ENCODE measurements at regions not wholly inside any gene's neighbourhood (a gene's known extent, or its start where the extent isn't known, plus 50 kb on each side); places are given as distances from the start of the nearest gene placed in this dataset.
"Not testable (repeated sequence)": the region's sequence is repeated elsewhere in the genome, so short reads cannot be mapped to it uniquely, and the experiment has no call there.

GRCh38 chr10:130715686-130716670, 579.8 kb downstream of the GLRX3 start:
- dilution Hi-C loops (cut with MboI; ENCODE audit: extremely low pct_ligation_motif_present, low sequenced_read_pairs): no loop called here
- Histone ChIP-seq H3K27ac (ENCODE audit: control insufficient read depth, insufficient read depth, low read length) (no peak overlapping the region), H3K9me3 (ENCODE audit: control insufficient read depth, low read depth, low read length) (peaks cover 12% of the 10 kb centered on the region), H3K9ac (ENCODE audit: control insufficient read depth, extremely low read depth, insufficient read depth, low read length) (no peak overlapping the region), H3K4me2 (ENCODE audit: control insufficient read depth, extremely low read depth, insufficient read depth, low read depth, low read length) (no peak overlapping the region), H2AFZ (ENCODE audit: control insufficient read depth, low read length) (no peak overlapping the region), H3K27me3 (ENCODE audit: control insufficient read depth, extremely low read depth, insufficient read depth, low read length) (no peaks in the 10 kb centered on the region), H3K9me1 (ENCODE audit: control insufficient read depth, extremely low read depth, insufficient read depth, low read length) (no peaks in the 10 kb centered on the region), H4K20me1 (ENCODE audit: control insufficient read depth, extremely low read depth, insufficient read depth, low read length) (no peaks in the 10 kb centered on the region), H3K4me1 (ENCODE audit: control insufficient read depth, extremely low read depth, insufficient read depth, low read length) (no peaks in the 10 kb centered on the region), H3K79me2 (ENCODE audit: control insufficient read depth, insufficient read depth, low read length) (no peaks in the 10 kb centered on the region), H3K36me3 (ENCODE audit: control insufficient read depth in 2 of 2, extremely low read depth in 1 of 2, insufficient read depth in 2 of 2, low read length in 2 of 2) (no peaks in the 10 kb centered on the region), H3K4me3 (ENCODE audit: control insufficient read depth in 2 of 3, extremely low read depth in 1 of 3, insufficient read depth in 2 of 3, low read depth in 1 of 3, low read length in 3 of 3) (no peak overlapping the region)
- no peak for FAIRE-seq
- DNase-seq (ENCODE audit: low read depth, low spot score): no peak
- TF ChIP-seq CTCF (optimal IDR thresholded peaks at IDR 0.05 in 1 of 3, IDR thresholded peaks at IDR 0.05 in 1 of 3, conservative IDR thresholded peaks at IDR 0.05 in 1 of 3; ENCODE audit: extremely low read depth in 1 of 3, insufficient read depth in 2 of 3, low read length in 3 of 3): no peak
- no peak for TF ChIP-seq EZH2 (IDR thresholded peaks at IDR 0.05; ENCODE audit: low read length)

GRCh38 chr10:130717083-130717482, 580.9 kb downstream of the GLRX3 start:
- Histone ChIP-seq H3K9me1 (ENCODE audit: control insufficient read depth, extremely low read depth, insufficient read depth, low read length) (no peaks in the 10 kb centered on the region), H3K9me3 (ENCODE audit: control insufficient read depth, low read depth, low read length) (peaks cover 12% of the 10 kb centered on the region), H3K27ac (ENCODE audit: control insufficient read depth, insufficient read depth, low read length) (no peak overlapping the region), H3K36me3 (ENCODE audit: control insufficient read depth in 2 of 2, extremely low read depth in 1 of 2, insufficient read depth in 2 of 2, low read length in 2 of 2) (no peaks in the 10 kb centered on the region), H3K27me3 (ENCODE audit: control insufficient read depth, extremely low read depth, insufficient read depth, low read length) (no peaks in the 10 kb centered on the region), H3K4me2 (ENCODE audit: control insufficient read depth, extremely low read depth, insufficient read depth, low read depth, low read length) (no peak overlapping the region), H2AFZ (ENCODE audit: control insufficient read depth, low read length) (no peak overlapping the region), H3K9ac (ENCODE audit: control insufficient read depth, extremely low read depth, insufficient read depth, low read length) (no peak overlapping the region), H3K4me1 (ENCODE audit: control insufficient read depth, extremely low read depth, insufficient read depth, low read length) (no peaks in the 10 kb centered on the region), H3K4me3 (ENCODE audit: control insufficient read depth in 2 of 3, extremely low read depth in 1 of 3, insufficient read depth in 2 of 3, low read depth in 1 of 3, low read length in 3 of 3) (no peak overlapping the region), H4K20me1 (ENCODE audit: control insufficient read depth, extremely low read depth, insufficient read depth, low read length) (no peaks in the 10 kb centered on the region), H3K79me2 (ENCODE audit: control insufficient read depth, insufficient read depth, low read length) (no peaks in the 10 kb centered on the region)
- TF ChIP-seq EZH2 (IDR thresholded peaks at IDR 0.05; ENCODE audit: low read length): no peak
- no peak for TF ChIP-seq CTCF (optimal IDR thresholded peaks at IDR 0.05 in 1 of 3, IDR thresholded peaks at IDR 0.05 in 1 of 3, conservative IDR thresholded peaks at IDR 0.05 in 1 of 3; ENCODE audit: extremely low read depth in 1 of 3, insufficient read depth in 2 of 3, low read length in 3 of 3)
- no peak for DNase-seq (ENCODE audit: low read depth, low spot score)
- no peak for FAIRE-seq
- dilution Hi-C loops (cut with MboI; ENCODE audit: extremely low pct_ligation_motif_present, low sequenced_read_pairs): no loop called here

GRCh38 chr10:130718744-130719447, 582.7 kb downstream of the GLRX3 start:
- H3K9me1 ChIP-seq (ENCODE audit: control insufficient read depth, extremely low read depth, insufficient read depth, low read length); H3K9ac ChIP-seq (ENCODE audit: control insufficient read depth, extremely low read depth, insufficient read depth, low read length); H3K4me1 ChIP-seq (ENCODE audit: control insufficient read depth, extremely low read depth, insufficient read depth, low read length); H3K27me3 ChIP-seq (ENCODE audit: control insufficient read depth, extremely low read depth, insufficient read depth, low read length); H4K20me1 ChIP-seq (ENCODE audit: control insufficient read depth, extremely low read depth, insufficient read depth, low read length); H3K4me2 ChIP-seq (ENCODE audit: control insufficient read depth, extremely low read depth, insufficient read depth, low read depth, low read length); DNase-seq (ENCODE audit: low read depth, low spot score); FAIRE-seq; H3K27ac ChIP-seq (ENCODE audit: control insufficient read depth, insufficient read depth, low read length); H2AFZ ChIP-seq (ENCODE audit: control insufficient read depth, low read length); H3K79me2 ChIP-seq (ENCODE audit: control insufficient read depth, insufficient read depth, low read length); dilution Hi-C loops (cut with MboI; ENCODE audit: extremely low pct_ligation_motif_present, low sequenced_read_pairs); H3K36me3 ChIP-seq (ENCODE audit: control insufficient read depth in 2 of 2, extremely low read depth in 1 of 2, insufficient read depth in 2 of 2, low read length in 2 of 2); H3K4me3 ChIP-seq (ENCODE audit: control insufficient read depth in 2 of 3, extremely low read depth in 1 of 3, insufficient read depth in 2 of 3, low read depth in 1 of 3, low read length in 3 of 3): not testable (repeated sequence)
- peaks cover 12% of the 10 kb centered on the region for H3K9me3 ChIP-seq (ENCODE audit: control insufficient read depth, low read depth, low read length)
